Mesendoderm (in vitro differentiated cells): ENCODE measurements at regions not wholly inside any gene's neighbourhood (a gene's known extent, or its start where the extent isn't known, plus 50 kb on each side); places are given as distances from the start of the nearest gene placed in this dataset.

Experiments used
- DNase-seq: peaks from one replicate; pipeline ENCODE4 v3.0.0; 2013
- H2AK5ac ChIP-seq: 2 replicates; pipeline ENCODE4 v1.6.1; 2013; ENCODE audit warnings: low read length, inconsistent platforms
- H2BK120ac ChIP-seq: 2 replicates; pipeline ENCODE4 v1.6.1; 2013; ENCODE audit warnings: low read depth, mild to moderate bottlenecking, low read length, moderate library complexity, mixed read lengths
- H2BK15ac ChIP-seq: replicated peaks from 2 replicates; pipeline ENCODE4 v1.6.1; 2013; ENCODE audit warnings: low read depth, mild to moderate bottlenecking, moderate library complexity
- H2BK5ac ChIP-seq: 2 replicates; pipeline ENCODE4 v1.6.1; 2013; ENCODE audit warnings: low read length, inconsistent platforms
- H3K18ac ChIP-seq: 2 replicates; pipeline ENCODE4 v1.6.1; 2013; ENCODE audit warnings: mild to moderate bottlenecking, low read length, mixed read lengths
- H3K23ac ChIP-seq: one replicate; pipeline ENCODE4 v1.6.1; 2013; ENCODE audit warnings: low read length
- H3K27ac ChIP-seq: 2 replicates; pipeline ENCODE4 v1.5.1; 2013; ENCODE audit warnings: low read depth, mild to moderate bottlenecking, inconsistent platforms, low read length, moderate library complexity
- H3K27me3 ChIP-seq: 2 replicates; pipeline ENCODE4 v1.6.1; 2013; ENCODE audit warnings: low read length, control low read depth, mild to moderate bottlenecking, inconsistent platforms; ENCODE audit not compliant: insufficient read depth, poor library complexity
- H3K36me3 ChIP-seq: 2 replicates; pipeline ENCODE4 v1.6.1; 2013; ENCODE audit warnings: low read length, inconsistent platforms; ENCODE audit not compliant: control insufficient read depth, insufficient read depth
- H3K4ac ChIP-seq: one replicate; pipeline ENCODE4 v1.6.1; 2013; ENCODE audit warnings: low read depth, mild to moderate bottlenecking, low read length, moderate library complexity
- H3K4me1 ChIP-seq: 2 replicates; pipeline ENCODE4 v1.6.1; 2013; ENCODE audit warnings: low read depth, low read length, inconsistent platforms; ENCODE audit not compliant: control insufficient read depth
- H3K4me2 ChIP-seq: 2 replicates; pipeline ENCODE4 v1.6.1; 2013; ENCODE audit warnings: low read length
- H3K4me3 ChIP-seq: 2 replicates; pipeline ENCODE4 v1.5.1; 2013; ENCODE audit warnings: mild to moderate bottlenecking, low read length
- H3K56ac ChIP-seq: one replicate; pipeline ENCODE4 v1.6.1; 2013; ENCODE audit warnings: low read length
- H3K79me1 ChIP-seq: 2 replicates; pipeline ENCODE4 v1.6.1; 2013; ENCODE audit warnings: low read length, inconsistent platforms
- H3K79me2 ChIP-seq: 2 replicates; pipeline ENCODE4 v1.6.1; 2013; ENCODE audit warnings: mild to moderate bottlenecking, low read length; ENCODE audit not compliant: control insufficient read depth, insufficient read depth
- H3K9ac ChIP-seq: 2 replicates; pipeline ENCODE4 v1.6.1; 2013; ENCODE audit warnings: low read length, inconsistent platforms
- H4K5ac ChIP-seq: one replicate; pipeline ENCODE4 v1.6.1; 2013; ENCODE audit warnings: low read length
- H4K8ac ChIP-seq: one replicate; pipeline ENCODE4 v1.6.1; 2013; ENCODE audit warnings: low read depth, mild to moderate bottlenecking, control low read depth, low read length, moderate library complexity
- WGBS: extraction: QIAGEN DNeasy Blood & Tissue Kit; methylation state at CpG from one replicate; pipeline ENCODE4 v1.1.7; 2013; ENCODE audit warnings: low lambda C conversion rate, missing lambda C conversion rate; ENCODE audit not compliant: insufficient coverage; ENCODE audit errors: extremely low coverage; 5-methylcytosine and 5-hydroxymethylcytosine counted together

DNA sequence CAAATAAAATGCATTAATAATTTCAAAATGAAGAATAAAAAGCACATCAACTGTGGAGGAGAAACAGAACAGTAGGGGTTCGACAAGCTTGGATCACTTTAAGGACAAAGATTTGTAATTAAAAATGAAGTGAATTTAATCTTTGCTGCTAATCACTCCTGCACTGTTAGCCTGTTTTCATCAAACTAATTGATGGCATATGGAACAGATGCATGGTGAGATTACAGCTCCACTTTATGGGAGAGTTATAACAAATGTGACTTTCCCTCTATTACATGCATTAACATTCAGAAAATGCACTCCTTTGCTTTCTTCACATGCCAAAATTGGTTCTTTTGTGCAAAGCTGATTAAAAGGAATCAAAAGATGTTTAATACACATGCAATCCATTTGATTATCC lies 207.2 kb upstream of the C21orf91 start:
- no peak overlapping the region for H3K18ac ChIP-seq
- no peak overlapping the region for H3K9ac ChIP-seq
- DNase-seq, result no peak
- no peaks in the 10 kb centered on the region for H3K27me3 ChIP-seq
- H2BK120ac ChIP-seq, result no peak overlapping the region
- H2BK15ac ChIP-seq, result no peak overlapping the region
- no peak overlapping the region for H4K5ac ChIP-seq
- H3K79me2 ChIP-seq, result no peaks in the 10 kb centered on the region
- H3K4me1 ChIP-seq, result no peaks in the 10 kb centered on the region
- no peak overlapping the region for H3K4ac ChIP-seq
- no peak overlapping the region for H4K8ac ChIP-seq
- no peak overlapping the region for H3K27ac ChIP-seq
- no peak overlapping the region for H3K4me3 ChIP-seq
- H3K56ac ChIP-seq, result no peak overlapping the region
- WGBS, result no CpG with 5 or more reads among the region's 1 CpG
- H2BK5ac ChIP-seq, result no peak overlapping the region
- no peaks in the 10 kb centered on the region for H3K36me3 ChIP-seq
- H3K4me2 ChIP-seq, result no peak overlapping the region
- H2AK5ac ChIP-seq, result no peak overlapping the region
- no peak overlapping the region for H3K23ac ChIP-seq
- H3K79me1 ChIP-seq, result no peaks in the 10 kb centered on the region

DNA sequence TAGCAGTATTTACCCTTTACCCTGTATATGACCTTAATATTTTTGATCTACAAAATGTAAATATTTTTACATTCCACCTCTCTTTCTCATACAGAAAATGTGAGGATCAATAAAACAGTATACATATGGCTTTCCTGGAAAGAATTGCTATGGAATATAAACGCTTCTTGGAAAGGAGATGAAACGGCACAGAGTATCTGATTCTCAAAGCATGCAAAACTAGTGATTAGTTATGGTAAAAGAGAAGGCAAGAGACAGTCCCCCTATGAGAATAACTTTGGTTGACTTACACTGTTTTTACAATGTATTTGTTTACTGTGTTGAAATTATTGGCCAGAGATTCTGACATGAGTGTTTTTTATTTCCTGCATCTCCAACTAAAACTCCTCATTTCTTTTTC lies 204.6 kb upstream of the C21orf91 start:
- H3K79me1 ChIP-seq, result no peaks in the 10 kb centered on the region
- H3K18ac ChIP-seq, result no peak overlapping the region
- no peaks in the 10 kb centered on the region for H3K79me2 ChIP-seq
- H3K4me3 ChIP-seq, result no peak overlapping the region
- no peak for DNase-seq
- no CpG with 5 or more reads among the region's 2 CpGs for WGBS
- H3K9ac ChIP-seq, result no peak overlapping the region
- H3K27ac ChIP-seq, result no peak overlapping the region
- no peak overlapping the region for H2BK120ac ChIP-seq
- no peak overlapping the region for H3K23ac ChIP-seq
- no peak overlapping the region for H4K5ac ChIP-seq
- no peak overlapping the region for H2BK5ac ChIP-seq
- H2BK15ac ChIP-seq, result no peak overlapping the region
- no peaks in the 10 kb centered on the region for H3K36me3 ChIP-seq
- no peaks in the 10 kb centered on the region for H3K4me1 ChIP-seq
- no peak overlapping the region for H3K4me2 ChIP-seq
- no peak overlapping the region for H3K4ac ChIP-seq
- H3K27me3 ChIP-seq, result no peaks in the 10 kb centered on the region
- no peak overlapping the region for H2AK5ac ChIP-seq
- H3K56ac ChIP-seq, result no peak overlapping the region
- H4K8ac ChIP-seq, result no peak overlapping the region

DNA sequence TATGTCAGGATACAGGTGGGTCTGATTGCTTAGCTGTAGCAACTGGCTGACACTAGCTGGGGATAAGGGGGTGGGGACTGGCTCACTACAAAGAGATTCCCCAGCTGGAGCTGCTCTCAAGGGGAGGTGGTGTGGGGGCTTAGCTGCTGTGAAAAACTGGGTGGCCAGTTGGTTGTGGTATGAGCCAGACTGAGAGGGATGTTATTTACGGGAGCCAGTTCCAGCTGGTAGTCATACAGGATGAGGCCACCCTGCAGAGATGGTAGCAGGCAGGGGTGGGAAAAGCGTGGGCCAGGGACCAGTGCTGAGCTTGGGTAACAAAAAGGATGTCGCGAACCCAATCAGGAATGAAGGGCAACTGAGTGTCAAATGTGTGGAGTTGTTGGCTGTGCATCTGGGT lies 204.0 kb upstream of the C21orf91 start:
- Histone ChIP-seq H3K9ac (no peak overlapping the region), H3K4me3 (no peak overlapping the region), H2BK120ac (no peak overlapping the region), H3K23ac (no peak overlapping the region), H3K79me2 (no peaks in the 10 kb centered on the region), H2AK5ac (no peak overlapping the region), H3K79me1 (no peaks in the 10 kb centered on the region), H3K4me1 (no peaks in the 10 kb centered on the region), H3K27ac (no peak overlapping the region), H4K8ac (no peak overlapping the region), H2BK5ac (no peak overlapping the region), H3K36me3 (no peaks in the 10 kb centered on the region), H3K27me3 (no peaks in the 10 kb centered on the region), H4K5ac (no peak overlapping the region), H3K18ac (no peak overlapping the region), H2BK15ac (no peak overlapping the region), H3K56ac (no peak overlapping the region), H3K4ac (no peak overlapping the region), H3K4me2 (no peak overlapping the region)
- WGBS, result no CpG with 5 or more reads among the region's 4 CpGs
- peak; percentile 24 for DNase-seq

DNA sequence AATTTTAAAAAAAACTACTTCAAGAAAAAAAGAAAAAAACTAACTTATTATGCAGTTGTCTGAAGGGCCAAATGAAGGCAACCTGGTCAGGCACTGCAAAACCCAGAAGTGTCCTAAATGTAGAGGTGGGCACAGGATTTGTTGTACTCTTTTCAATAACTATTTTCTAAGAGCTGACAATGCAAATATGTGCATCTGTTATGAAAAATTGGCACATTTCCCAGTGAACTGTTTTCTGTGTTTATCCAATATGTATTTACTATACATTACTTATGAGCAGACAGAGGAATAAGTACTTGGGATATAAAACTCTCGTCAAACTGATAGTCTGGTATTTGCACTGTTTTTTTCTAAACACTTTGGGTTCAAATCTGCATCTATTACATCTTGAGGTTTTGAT lies 188.0 kb upstream of the C21orf91 start:
- Histone ChIP-seq H3K27me3 (no peaks in the 10 kb centered on the region), H3K27ac (no peak overlapping the region), H3K4me2 (no peak overlapping the region), H3K4ac (no peak overlapping the region), H3K9ac (no peak overlapping the region), H2BK120ac (no peak overlapping the region), H3K79me2 (no peaks in the 10 kb centered on the region), H2BK15ac (no peak overlapping the region), H3K23ac (no peak overlapping the region), H2BK5ac (no peak overlapping the region), H3K18ac (no peak overlapping the region), H2AK5ac (no peak overlapping the region), H3K56ac (no peak overlapping the region), H4K8ac (no peak overlapping the region), H4K5ac (no peak overlapping the region), H3K36me3 (no peaks in the 10 kb centered on the region), H3K4me1 (no peaks in the 10 kb centered on the region), H3K79me1 (no peaks in the 10 kb centered on the region), H3K4me3 (no peak overlapping the region)
- no CpG with 5 or more reads among the region's 1 CpG for WGBS
- DNase-seq, result no peak

DNA sequence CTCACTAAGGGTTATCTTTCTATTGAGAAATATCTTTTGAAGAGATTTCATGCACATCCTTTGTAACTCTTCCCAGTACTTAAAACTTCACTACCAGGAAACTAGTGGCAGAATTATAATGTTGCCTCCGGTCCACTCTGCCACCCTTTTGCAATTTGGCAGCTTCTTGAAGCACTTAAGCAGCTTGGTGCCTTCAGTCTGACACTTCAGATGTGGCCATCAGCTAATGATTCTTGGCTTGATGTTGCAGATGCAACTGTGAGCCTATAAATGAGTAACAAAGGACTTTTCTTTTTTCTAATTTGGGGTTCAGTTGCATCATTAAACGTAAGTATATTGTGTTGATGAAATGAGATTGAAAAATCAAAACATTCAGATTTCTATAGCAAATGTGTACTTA lies 187.5 kb upstream of the C21orf91 start:
- no peak overlapping the region for H3K18ac ChIP-seq
- H2BK120ac ChIP-seq, result no peak overlapping the region
- no peak overlapping the region for H2BK15ac ChIP-seq
- H4K5ac ChIP-seq, result no peak overlapping the region
- no peaks in the 10 kb centered on the region for H3K79me1 ChIP-seq
- no peak overlapping the region for H2BK5ac ChIP-seq
- no CpG with 5 or more reads among the region's 2 CpGs for WGBS
- no peak overlapping the region for H3K4me3 ChIP-seq
- no peak overlapping the region for H3K23ac ChIP-seq
- peak; percentile 15 for DNase-seq
- H3K36me3 ChIP-seq, result no peaks in the 10 kb centered on the region
- no peaks in the 10 kb centered on the region for H3K4me1 ChIP-seq
- H4K8ac ChIP-seq, result no peak overlapping the region
- no peak overlapping the region for H3K4ac ChIP-seq
- no peak overlapping the region for H3K9ac ChIP-seq
- H3K4me2 ChIP-seq, result no peak overlapping the region
- no peak overlapping the region for H3K27ac ChIP-seq
- H3K27me3 ChIP-seq, result no peaks in the 10 kb centered on the region
- H3K56ac ChIP-seq, result no peak overlapping the region
- no peak overlapping the region for H2AK5ac ChIP-seq
- H3K79me2 ChIP-seq, result no peaks in the 10 kb centered on the region

DNA sequence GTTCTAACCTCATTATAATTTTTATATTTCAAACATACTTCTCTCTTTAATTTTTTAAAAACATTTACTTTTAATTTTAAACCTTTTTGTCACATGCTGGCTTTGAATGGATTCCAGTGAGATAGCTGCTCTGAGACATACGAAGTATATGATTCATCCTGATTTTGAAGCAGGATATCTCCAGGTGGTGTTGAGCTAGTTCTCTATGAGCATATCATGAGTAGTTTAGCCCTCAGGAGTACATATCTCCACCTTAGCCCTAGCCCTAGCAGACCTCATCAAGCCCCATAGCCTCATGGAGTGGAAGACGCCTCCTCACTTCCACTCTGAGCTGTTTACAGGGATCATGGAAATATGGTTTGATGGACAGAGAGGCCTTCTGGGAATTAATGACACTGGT lies 183.2 kb upstream of the C21orf91 start:
- Histone ChIP-seq H2BK5ac (no peak overlapping the region), H3K18ac (no peak overlapping the region), H3K27me3 (no peaks in the 10 kb centered on the region), H4K8ac (no peak overlapping the region), H3K79me2 (no peaks in the 10 kb centered on the region), H2AK5ac (no peak overlapping the region), H4K5ac (no peak overlapping the region), H3K9ac (no peak overlapping the region), H3K4me3 (no peak overlapping the region), H3K27ac (no peak overlapping the region), H3K4me1 (no peaks in the 10 kb centered on the region), H3K56ac (no peak overlapping the region), H3K4ac (no peak overlapping the region), H3K4me2 (no peak overlapping the region), H2BK15ac (no peak overlapping the region), H3K36me3 (no peaks in the 10 kb centered on the region), H3K23ac (no peak overlapping the region), H3K79me1 (no peaks in the 10 kb centered on the region), H2BK120ac (no peak overlapping the region)
- no CpG with 5 or more reads among the region's 2 CpGs for WGBS
- no peak for DNase-seq
